Neural progenitor cell (in vitro differentiated cells): ENCODE measurements at regions not wholly inside any gene's neighbourhood (a gene's known extent, or its start where the extent isn't known, plus 50 kb on each side); places are given as distances from the start of the nearest gene placed in this dataset.

Experiments
- DNase-seq: peaks from one replicate; pipeline ENCODE4 v3.0.0-alpha.2; 2016; ENCODE audit warnings: low spot score
- H2AFZ ChIP-seq: fragments of 200-600 bp; sonication (generic); replicated peaks from 2 replicates; pipeline ENCODE4 v1.6.1; 2016; ENCODE audit warnings: antibody characterized with exemption
- H3F3A ChIP-seq: fragments of 200-600 bp; sonication (generic); 2 replicates; pipeline ENCODE4 v1.6.1; 2016; ENCODE audit warnings: antibody characterized with exemption, low read depth
- H3K27ac ChIP-seq: fragments of 200-600 bp; sonication (generic); 2 replicates; pipeline ENCODE4 v1.5.1; 2016; ENCODE audit warnings: mild to moderate bottlenecking
- H3K27me3 ChIP-seq: fragments of 200-600 bp; sonication (generic); 2 replicates; pipeline ENCODE4 v1.6.1; 2016; ENCODE audit warnings: mild to moderate bottlenecking, moderate library complexity
- H3K36me3 ChIP-seq: fragments of 200-600 bp; sonication (generic); 2 replicates; pipeline ENCODE4 v1.5.1; 2016
- H3K4me1 ChIP-seq: fragments of 200-600 bp; sonication (generic); 2 replicates; pipeline ENCODE4 v1.6.1; 2016; ENCODE audit warnings: mixed run types
- H3K4me2 ChIP-seq: fragments of 200-600 bp; sonication (generic); 2 replicates; pipeline ENCODE4 v1.6.1; 2016
- H3K4me3 ChIP-seq: fragments of 200-600 bp; sonication (generic); 2 replicates; pipeline ENCODE4 v1.5.1; 2016
- H3K79me2 ChIP-seq: fragments of 200-600 bp; sonication (generic); 2 replicates; pipeline ENCODE4 v1.6.1; 2016; ENCODE audit warnings: low read depth
- H3K9ac ChIP-seq: fragments of 200-600 bp; sonication (generic); 2 replicates; pipeline ENCODE4 v1.6.1; 2016
- H3K9me3 ChIP-seq: fragments of 200-600 bp; sonication (generic); 2 replicates; pipeline ENCODE4 v1.5.1; 2016; ENCODE audit warnings: low read depth
- H4K20me1 ChIP-seq: fragments of 200-600 bp; sonication (generic); 2 replicates; pipeline ENCODE4 v1.6.1; 2016; ENCODE audit warnings: low read depth
- H3K27ac Mint-ChIP-seq: 3 replicates; pipeline ENCODE4 v1.8.0; 2021; ENCODE audit warnings: mixed read lengths
- H3K27me3 Mint-ChIP-seq: 2 replicates; pipeline ENCODE4 v1.8.0; 2022; ENCODE audit warnings: low read depth, mild to moderate bottlenecking, inconsistent platforms, moderate library complexity, mixed read lengths; ENCODE audit not compliant: insufficient read depth
- H3K36me3 Mint-ChIP-seq: 3 replicates; pipeline ENCODE4 v1.8.0; 2021; ENCODE audit warnings: mixed read lengths
- H3K4me1 Mint-ChIP-seq: 3 replicates; pipeline ENCODE4 v1.8.0; 2021; ENCODE audit warnings: mixed read lengths
- H3K4me3 Mint-ChIP-seq: 3 replicates; pipeline ENCODE4 v1.8.0; 2021; ENCODE audit warnings: mild to moderate bottlenecking, moderate library complexity, mixed read lengths
- H3K9me3 Mint-ChIP-seq: 3 replicates; pipeline ENCODE4 v1.8.0; 2020; ENCODE audit warnings: mixed read lengths
- EZH2 ChIP-seq: fragments of 200-600 bp; sonication (generic); IDR thresholded peaks from 2 replicates; pipeline ENCODE4 v1.6.1; 2017; ENCODE audit warnings: antibody characterized with exemption, mild to moderate bottlenecking, moderate library complexity
- EZH2phosphoT487 ChIP-seq: fragments of 200-600 bp; sonication (generic); IDR thresholded peaks from 2 replicates; pipeline ENCODE4 v1.6.1; 2017; ENCODE audit warnings: antibody characterized with exemption
- TF ChIP-seq, protein P1 (sequence below): fragments of 200-600 bp; sonication (generic); IDR thresholded peaks from 2 replicates; pipeline ENCODE4 v1.5.1; 2017; ENCODE audit warnings: antibody characterized with exemption, mild to moderate bottlenecking

- H3K4me1 Mint-ChIP-seq = no peaks in the 10 kb centered on the region
Observed at GRCh38 chr6:146905181-146905704, 299.0 kb upstream of the STXBP5 start.

DNA sequence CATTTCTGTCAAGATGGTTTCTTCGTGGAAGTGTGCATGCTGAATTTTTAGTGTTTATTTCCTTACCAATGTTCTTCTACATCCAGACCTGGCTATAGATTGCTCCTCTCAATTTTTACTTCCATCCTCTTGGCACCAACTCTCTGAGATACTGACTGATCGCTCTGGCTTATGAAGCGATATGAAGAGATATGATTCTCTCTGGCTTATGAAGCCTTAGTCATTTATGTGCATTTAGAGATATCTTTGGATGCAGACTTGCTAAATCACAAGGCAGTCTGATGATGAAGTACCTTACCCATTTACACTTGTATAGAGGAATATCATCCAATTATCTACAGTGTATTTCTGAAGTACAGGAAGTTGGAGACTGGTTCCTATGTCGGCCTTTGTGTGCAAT is 295.4 kb upstream of the STXBP5 start:
- no peak overlapping the region for H3K4me3 Mint-ChIP-seq
- H3K9me3 ChIP-seq = no peaks in the 10 kb centered on the region
- H4K20me1 ChIP-seq = no peaks in the 10 kb centered on the region
- no peaks in the 10 kb centered on the region for H3F3A ChIP-seq
- no peak overlapping the region for H3K9ac ChIP-seq
- no peaks in the 10 kb centered on the region for H3K4me1 ChIP-seq
- H3K27me3 ChIP-seq = no peaks in the 10 kb centered on the region
- no peak overlapping the region for H3K4me3 ChIP-seq
- H3K4me2 ChIP-seq = no peak overlapping the region
- no peak overlapping the region for H3K27ac ChIP-seq
- peaks cover 2% of the 10 kb centered on the region for H3K27me3 Mint-ChIP-seq
- no peak overlapping the region for H2AFZ ChIP-seq
- no peak for DNase-seq
- TF ChIP-seq EZH2phosphoT487 = no peak
- TF ChIP-seq EZH2 = no peak
- TF ChIP-seq, protein P1, sequence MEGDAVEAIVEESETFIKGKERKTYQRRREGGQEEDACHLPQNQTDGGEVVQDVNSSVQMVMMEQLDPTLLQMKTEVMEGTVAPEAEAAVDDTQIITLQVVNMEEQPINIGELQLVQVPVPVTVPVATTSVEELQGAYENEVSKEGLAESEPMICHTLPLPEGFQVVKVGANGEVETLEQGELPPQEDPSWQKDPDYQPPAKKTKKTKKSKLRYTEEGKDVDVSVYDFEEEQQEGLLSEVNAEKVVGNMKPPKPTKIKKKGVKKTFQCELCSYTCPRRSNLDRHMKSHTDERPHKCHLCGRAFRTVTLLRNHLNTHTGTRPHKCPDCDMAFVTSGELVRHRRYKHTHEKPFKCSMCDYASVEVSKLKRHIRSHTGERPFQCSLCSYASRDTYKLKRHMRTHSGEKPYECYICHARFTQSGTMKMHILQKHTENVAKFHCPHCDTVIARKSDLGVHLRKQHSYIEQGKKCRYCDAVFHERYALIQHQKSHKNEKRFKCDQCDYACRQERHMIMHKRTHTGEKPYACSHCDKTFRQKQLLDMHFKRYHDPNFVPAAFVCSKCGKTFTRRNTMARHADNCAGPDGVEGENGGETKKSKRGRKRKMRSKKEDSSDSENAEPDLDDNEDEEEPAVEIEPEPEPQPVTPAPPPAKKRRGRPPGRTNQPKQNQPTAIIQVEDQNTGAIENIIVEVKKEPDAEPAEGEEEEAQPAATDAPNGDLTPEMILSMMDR = no peak
- no peaks in the 10 kb centered on the region for H3K9me3 Mint-ChIP-seq
- H3K27ac Mint-ChIP-seq = no peak overlapping the region
- H3K4me1 Mint-ChIP-seq = peaks cover 13% of the 10 kb centered on the region
- H3K36me3 Mint-ChIP-seq = no peaks in the 10 kb centered on the region
- no peaks in the 10 kb centered on the region for H3K79me2 ChIP-seq
- H3K36me3 ChIP-seq = no peaks in the 10 kb centered on the region

More at GRCh38 chr6:146905181-146905704, 299.0 kb upstream of the STXBP5 start:
- peaks cover 6% of the 10 kb centered on the region for H3K4me1 ChIP-seq
- TF ChIP-seq, protein P1 = no peak
- no peak for TF ChIP-seq EZH2phosphoT487
- no peak for TF ChIP-seq EZH2
- H3K9me3 ChIP-seq = no peaks in the 10 kb centered on the region
- H3K4me3 Mint-ChIP-seq = no peak overlapping the region
- H3K27me3 ChIP-seq = no peaks in the 10 kb centered on the region
- H3K27ac ChIP-seq = no peak overlapping the region
- no peak overlapping the region for H3K4me3 ChIP-seq
- no peaks in the 10 kb centered on the region for H3K9me3 Mint-ChIP-seq
- H2AFZ ChIP-seq = no peak overlapping the region
- no peaks in the 10 kb centered on the region for H3K27me3 Mint-ChIP-seq
- no peak overlapping the region for H3K27ac Mint-ChIP-seq
- no peaks in the 10 kb centered on the region for H3K79me2 ChIP-seq
- no peaks in the 10 kb centered on the region for H3K36me3 Mint-ChIP-seq
- no peak overlapping the region for H3K9ac ChIP-seq
- H4K20me1 ChIP-seq = no peaks in the 10 kb centered on the region
- no peak overlapping the region for H3K4me2 ChIP-seq
- no peak for DNase-seq
- H3K36me3 ChIP-seq = no peaks in the 10 kb centered on the region
- H3F3A ChIP-seq = no peaks in the 10 kb centered on the region

GRCh38 chr6:146909376-146909775 is 294.8 kb upstream of the STXBP5 start:
- no peaks in the 10 kb centered on the region for H4K20me1 ChIP-seq
- peaks cover 19% of the 10 kb centered on the region for H3K4me1 Mint-ChIP-seq
- no peak overlapping the region for H3K9ac ChIP-seq
- no peak overlapping the region for H3K4me3 ChIP-seq
- no peaks in the 10 kb centered on the region for H3K27me3 ChIP-seq
- H3K4me2 ChIP-seq = no peak overlapping the region
- H3K27ac Mint-ChIP-seq = no peak overlapping the region
- H3K36me3 ChIP-seq = no peaks in the 10 kb centered on the region
- DNase-seq = no peak
- no peak overlapping the region for H2AFZ ChIP-seq
- H3K27ac ChIP-seq = no peak overlapping the region
- peaks cover 2% of the 10 kb centered on the region for H3K27me3 Mint-ChIP-seq
- no peaks in the 10 kb centered on the region for H3K79me2 ChIP-seq
- H3K36me3 Mint-ChIP-seq = no peaks in the 10 kb centered on the region
- H3K9me3 Mint-ChIP-seq = no peaks in the 10 kb centered on the region
- H3F3A ChIP-seq = no peaks in the 10 kb centered on the region
- TF ChIP-seq EZH2 (no peak), EZH2phosphoT487 (no peak)
- TF ChIP-seq, protein P1 = no peak
- H3K4me3 Mint-ChIP-seq = no peak overlapping the region
- no peaks in the 10 kb centered on the region for H3K4me1 ChIP-seq
- no peaks in the 10 kb centered on the region for H3K9me3 ChIP-seq
